NCI-H2196 (cell line): ENCODE measurements at regions not wholly inside any gene's neighbourhood (a gene's known extent, or its start where the extent isn't known, plus 50 kb on each side); places are given as distances from the start of the nearest gene placed in this dataset.

Experiments used
- DNase-seq: peaks from one replicate; lab custom pipeline; 2025; ENCODE audit not compliant: unreplicated experiment; lab: John Stamatoyannopoulos, UW

GRCh38 chr12:97912943-97913342 is 450.3 kb downstream of the RMST start:
- peak; percentile 28 for DNase-seq

DNA sequence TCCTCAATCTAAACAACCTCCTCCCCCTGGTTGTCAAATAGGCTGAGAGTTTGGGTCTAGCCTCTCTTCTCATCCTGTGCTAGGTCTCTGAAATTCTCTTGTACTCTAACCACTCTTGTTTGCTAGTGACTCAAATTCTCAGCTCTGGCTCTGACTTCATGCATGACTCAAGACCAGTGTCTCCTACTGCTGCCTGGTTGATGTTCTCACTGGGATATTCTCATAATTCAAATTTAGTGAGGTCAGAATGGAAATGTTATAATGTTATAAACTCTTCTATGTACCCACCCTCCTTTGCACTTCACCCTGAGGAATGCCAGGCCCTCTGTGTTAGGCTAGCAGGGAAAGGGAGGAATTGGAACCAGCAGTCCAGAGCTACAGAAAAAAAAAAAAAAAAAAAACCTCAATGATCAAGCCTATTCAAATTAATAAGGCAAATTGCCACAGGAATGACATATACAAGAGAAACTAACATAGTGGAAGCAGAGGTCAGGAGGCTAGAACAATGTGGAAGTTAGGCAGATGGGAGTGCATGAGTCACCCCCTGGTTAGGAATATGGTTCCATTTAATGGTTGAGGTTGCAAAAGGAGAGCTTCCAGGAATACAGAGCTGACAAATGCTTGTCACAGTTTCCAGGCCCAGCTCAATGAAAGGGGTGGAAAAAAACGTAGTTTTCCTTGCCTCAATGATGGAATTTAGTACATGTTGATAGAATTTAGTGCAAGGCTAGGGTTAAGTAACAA is 459.5 kb downstream of the RMST start:
- no peak for DNase-seq

DNA sequence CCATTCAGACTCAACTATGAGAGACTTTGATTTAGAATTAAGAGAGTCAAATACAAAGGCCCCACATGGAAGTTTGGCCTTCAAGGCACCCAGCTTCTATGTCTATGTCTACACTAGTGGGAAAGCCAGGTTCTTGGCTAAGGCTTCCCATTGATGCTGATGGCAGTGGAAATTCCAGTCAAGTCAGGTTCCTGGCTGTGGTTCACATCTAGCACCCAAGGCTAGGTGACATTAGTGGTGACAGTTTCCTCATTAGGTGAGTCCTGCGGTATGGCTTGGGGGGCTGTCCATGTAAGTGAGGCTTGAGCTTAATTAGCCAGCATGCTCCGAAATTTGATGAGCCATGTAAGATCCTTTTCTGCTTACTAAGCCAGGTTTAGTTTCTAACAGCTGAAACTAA is 460.9 kb downstream of the RMST start:
- no peak for DNase-seq

DNA sequence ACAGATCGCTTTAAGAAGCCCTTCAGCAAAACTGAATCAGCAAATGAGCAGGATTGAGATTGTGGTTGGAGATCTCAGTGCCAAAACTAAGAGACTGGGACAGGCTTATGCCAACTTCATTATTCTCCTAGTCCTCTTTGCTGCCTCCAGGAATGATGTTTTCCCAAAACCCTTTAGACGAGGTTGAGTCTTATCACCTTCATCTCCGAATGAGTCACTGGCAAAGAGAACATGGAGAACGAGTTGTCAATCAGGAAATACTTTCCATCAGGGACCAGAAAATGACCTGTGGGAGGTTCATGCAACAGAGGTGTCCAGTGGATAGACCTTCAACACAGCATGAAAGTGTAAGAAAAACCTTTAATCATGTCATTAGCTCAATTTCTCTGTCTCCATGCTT is 461.5 kb downstream of the RMST start:
- no peak for DNase-seq

DNA sequence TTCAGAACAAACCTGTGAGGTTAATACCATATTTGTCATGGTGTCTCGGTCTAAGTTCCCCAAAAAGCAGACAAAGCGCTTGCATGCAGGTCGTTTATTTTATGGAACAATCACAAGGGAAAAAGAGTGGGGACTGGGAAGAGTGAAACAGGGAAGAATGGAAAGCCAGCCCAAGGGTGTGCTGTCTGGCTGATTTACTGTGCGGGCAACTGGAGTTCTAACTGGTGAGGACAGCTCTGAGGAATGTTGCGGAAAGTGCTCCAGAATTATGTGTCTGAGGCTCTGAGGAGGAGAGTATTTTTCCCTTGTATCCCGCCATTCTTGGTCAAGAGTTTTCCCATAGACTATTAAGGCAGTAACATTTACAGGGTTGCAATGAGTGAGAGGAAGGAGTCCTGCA is 465.4 kb downstream of the RMST start:
- DNase-seq, result no peak

GRCh38 chr12:97936165-97936564 is 473.6 kb downstream of the RMST start:
- no peak for DNase-seq

DNA sequence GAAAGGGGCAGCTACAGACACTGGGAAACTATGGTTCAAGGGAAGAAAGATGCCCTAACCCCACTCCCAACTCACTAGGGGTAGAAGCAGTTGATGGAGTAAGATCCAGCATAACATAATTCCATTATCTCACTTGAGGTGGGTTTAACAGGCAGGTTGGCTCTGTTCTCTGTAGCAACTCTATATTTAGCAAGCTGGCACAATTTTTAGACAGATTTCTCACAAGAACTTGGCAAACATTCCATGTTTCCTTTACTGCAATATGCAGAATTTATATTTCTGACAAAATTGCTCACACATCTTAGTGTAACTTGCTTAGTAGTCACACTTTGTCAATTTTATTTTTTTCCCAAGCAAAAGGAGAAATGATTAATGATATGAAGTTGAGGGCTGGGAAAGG is 475.4 kb downstream of the RMST start:
- no peak for DNase-seq

DNA sequence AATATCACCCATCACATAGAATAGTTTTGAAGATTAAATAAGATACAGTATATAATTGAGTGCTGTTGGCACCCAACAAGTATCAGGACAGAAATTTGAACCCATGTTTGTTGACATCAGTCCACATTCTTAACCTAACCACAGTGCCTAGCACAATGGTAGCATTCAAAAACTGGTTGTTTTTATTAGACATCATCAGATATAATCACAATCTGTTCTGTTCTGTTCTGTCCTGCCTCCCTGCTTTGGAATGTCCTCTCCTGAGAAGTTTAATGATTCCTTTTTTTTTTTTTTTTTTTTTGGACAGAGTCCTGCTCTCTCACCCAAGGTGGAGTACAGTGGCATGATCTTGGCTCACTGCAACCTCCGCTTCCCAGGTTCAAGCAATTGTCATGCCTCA is 476.6 kb downstream of the RMST start:
- DNase-seq, result no peak

GRCh38 chr12:97940105-97940504 is 477.5 kb downstream of the RMST start:
- DNase-seq, result no peak

DNA sequence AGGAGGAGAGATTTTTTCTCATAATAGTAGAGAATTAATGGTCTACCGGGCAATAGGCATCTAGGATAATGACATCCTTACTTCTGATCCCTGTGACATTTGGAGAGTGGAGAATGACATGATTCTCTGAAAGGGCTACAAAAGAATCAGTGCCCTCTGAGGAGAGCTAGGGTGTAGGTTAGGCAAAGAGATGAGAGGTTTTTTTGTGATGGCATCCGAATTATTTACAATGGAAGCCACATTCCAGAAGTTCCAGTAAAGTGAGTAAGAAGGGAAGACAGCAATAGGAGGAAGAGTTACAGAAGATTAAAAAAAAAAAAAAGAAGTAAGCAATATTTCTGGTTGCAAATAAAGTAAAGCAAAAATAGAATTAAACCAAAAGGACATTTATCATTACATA is 478.0 kb downstream of the RMST start:
- no peak for DNase-seq

DNA sequence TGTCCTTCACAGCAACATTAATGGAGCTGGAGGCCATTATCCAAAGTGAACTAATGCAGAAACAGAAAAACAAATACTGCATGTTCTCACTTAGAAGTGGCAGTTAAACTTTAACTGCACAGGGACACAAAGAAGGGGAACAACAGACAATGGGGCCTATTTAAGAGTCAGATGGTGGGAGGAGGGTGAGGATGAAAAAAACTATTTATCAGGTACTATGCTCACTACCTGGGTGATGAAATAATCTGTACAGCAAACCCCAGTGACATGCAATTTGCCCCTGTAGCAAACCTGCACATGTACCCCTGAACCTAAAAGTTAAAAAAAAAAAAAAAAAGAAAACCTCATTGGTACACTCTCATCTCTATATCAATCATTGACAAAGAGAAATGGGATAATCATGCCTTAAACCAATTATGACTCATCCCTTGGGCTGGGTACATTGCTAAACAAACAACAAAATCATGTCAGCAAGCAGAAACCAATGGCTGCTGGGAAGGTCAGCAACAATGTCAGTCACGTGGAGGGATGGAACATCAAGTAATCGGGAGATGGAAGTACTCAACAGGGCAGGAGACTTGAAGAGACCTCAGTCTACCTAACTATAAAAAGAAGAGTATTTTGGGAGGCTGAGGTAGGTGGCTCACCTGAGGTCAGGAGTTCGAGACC is 479.2 kb downstream of the RMST start:
- no peak for DNase-seq

DNA sequence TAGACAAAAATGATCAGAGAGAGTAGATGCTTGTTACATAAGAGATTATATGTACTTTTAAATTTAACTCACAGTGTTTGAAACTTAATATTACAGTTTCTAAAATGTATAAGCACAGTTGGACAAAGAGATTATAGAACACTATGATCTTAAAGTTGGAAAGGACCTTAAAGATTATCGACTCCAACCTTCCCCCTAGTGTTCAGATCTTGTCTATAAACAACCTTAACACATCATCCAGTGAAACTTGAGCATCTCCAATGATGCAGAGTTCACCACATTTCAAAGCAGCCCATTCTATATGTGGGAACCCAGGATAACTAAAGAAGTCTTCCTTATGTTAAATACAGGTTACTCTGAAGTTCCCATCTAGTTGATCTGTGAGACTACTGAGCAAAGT is 480.8 kb downstream of the RMST start:
- DNase-seq, result no peak

DNA sequence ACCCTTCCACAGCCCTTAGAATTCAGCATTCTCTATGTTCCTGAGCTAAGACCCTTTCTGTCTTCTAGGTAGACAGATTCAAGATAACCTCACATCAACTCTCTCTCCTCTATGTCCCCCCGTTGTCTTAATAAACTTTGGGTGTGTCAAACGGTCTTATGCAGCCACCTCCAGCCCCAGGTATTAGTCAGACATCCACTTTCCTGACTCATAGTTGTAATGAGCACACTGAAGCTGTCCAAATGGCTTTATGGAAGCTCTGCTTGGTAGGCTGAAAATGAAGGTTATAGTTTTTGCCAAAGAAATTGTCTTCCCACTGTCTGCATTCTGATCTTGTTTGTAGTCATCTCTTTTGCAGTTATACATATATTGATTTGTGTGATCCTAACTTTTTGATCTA is 482.0 kb downstream of the RMST start:
- no peak for DNase-seq

- DNase-seq, result no peak
Measured at GRCh38 chr12:97946701-97947100, 484.1 kb downstream of the RMST start.

DNA sequence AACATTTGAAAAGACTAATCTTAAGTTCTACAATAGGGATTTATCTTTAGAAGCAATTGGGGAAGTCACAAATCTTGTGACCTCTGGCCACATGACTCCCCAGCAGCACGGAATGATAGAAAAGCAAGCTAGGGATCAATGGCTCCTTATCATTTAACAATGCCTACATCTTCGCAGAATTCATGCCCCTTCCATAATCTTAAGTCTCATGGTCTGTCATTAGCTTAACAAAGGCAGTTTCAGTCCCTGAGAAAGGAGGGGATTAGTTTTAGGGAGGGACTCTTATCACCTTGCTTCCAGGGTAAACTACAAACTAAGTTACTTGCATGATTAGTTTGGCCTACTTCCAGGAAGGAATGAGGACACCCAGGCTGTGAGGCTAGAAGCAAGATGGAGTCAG is 486.0 kb downstream of the RMST start:
- DNase-seq, result no peak

GRCh38 chr12:97951239-97951638 is 488.6 kb downstream of the RMST start:
- no peak for DNase-seq

DNA sequence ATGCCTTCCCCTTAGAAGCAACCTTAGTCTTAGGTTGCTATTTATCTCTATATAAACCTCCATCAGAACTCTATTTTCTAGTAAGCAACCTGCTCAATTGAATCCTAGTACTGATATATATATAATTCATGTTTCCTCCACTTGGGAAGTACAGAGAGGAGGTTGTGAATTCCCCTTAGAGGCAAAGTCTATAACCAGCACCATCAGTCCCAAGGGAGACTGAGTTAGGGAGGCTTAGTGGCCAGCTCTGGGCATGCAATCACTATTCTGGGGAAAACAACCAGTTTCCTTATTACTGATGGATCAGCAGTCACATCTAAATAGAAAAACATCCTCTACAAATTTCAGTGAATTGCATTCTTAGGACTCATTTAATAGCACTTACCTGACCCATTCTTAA is 489.1 kb downstream of the RMST start:
- DNase-seq, result no peak

DNA sequence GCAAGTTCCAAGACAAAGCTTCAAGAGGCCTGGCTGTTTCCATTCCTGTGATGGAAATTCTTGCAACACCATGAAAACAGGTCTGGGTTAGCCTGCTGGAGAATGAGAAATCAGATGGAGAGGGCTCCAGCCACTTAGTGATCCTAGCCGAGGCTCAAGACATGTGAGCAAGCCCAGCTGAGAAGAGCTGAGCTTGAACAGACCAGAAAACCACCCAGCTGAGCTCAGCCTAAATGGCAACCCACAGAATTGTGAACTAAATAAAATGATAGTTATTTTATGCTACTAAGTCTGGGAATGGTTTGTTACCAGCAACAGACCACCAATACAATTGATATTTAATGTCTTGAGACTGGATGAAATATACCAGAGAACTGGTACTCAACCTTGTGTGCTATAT is 494.5 kb downstream of the RMST start:
- no peak for DNase-seq

- DNase-seq, result no peak
Measured at GRCh38 chr12:97960225-97960624, 497.6 kb downstream of the RMST start.

- DNase-seq, result peak; percentile 39
Measured at GRCh38 chr12:97960741-97961608, 498.4 kb downstream of the RMST start.

GRCh38 chr12:97967831-97968230 is 505.2 kb downstream of the RMST start:
- peak; percentile 46 for DNase-seq

GRCh38 chr12:97968641-97969197 is 506.1 kb downstream of the RMST start:
- no peak for DNase-seq
